ENCODE measurements at regions not wholly inside any gene's neighbourhood (a gene's known extent, or its start where the extent isn't known, plus 50 kb on each side); places are given as distances from the start of the nearest gene placed in this dataset.

DNA sequence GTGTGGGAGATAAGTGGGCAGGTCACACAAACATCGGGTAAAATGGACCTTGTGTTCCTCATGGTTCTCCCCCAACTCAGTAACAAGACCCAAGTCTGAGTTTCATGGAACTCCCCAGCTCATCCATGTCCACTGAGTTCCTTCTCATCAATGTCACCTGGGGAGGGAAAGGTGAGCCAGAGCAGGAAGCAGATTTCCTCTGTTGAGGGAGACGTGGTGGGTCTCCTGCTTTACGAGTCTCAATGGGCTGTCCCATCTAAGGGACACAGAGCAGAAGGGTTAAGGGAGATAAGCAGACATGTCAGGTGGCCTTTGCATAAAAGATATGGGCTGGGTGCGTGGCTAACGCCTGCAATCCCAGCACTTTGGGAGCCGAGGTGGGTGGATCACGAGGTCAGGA lies 56.5 kb upstream of the SORCS3 start:
- CTCF ChIA-PET: no interaction called here

More for the DNA sequence above, 56.5 kb upstream of the SORCS3 start:
- Histone ChIP-seq H3K27ac (ENCODE audit: insufficient read depth, low read length) (no peak overlapping the region), H3K9ac (ENCODE audit: low read depth, low read length) (no peak overlapping the region), H3K56ac (ENCODE audit: extremely low read depth, insufficient read depth, low read length) (no peak overlapping the region), H3K36me3 (ENCODE audit: control insufficient read depth, insufficient read depth, low read length) (no peaks in the 10 kb centered on the region), H3K4ac (ENCODE audit: low read depth, low read length) (no peak overlapping the region), H3K79me1 (ENCODE audit: low read depth in 1 of 2, low read length in 2 of 2) (no peaks in the 10 kb centered on the region), H3K23ac (ENCODE audit: low read depth, low read length) (no peak overlapping the region), H2AK9ac (replicated peaks; ENCODE audit: low read depth, low read length, poor library complexity) (no peak overlapping the region), H3K14ac (replicated peaks; ENCODE audit: low read depth, low read length) (no peak overlapping the region), H3K4me2 (ENCODE audit: low read depth, low read length) (no peak overlapping the region), H4K91ac (ENCODE audit: insufficient read depth, low read depth, low read length) (no peak overlapping the region), H4K8ac (ENCODE audit: low read depth in 2 of 2, low read length in 2 of 2) (no peak overlapping the region), H3K27me3 (ENCODE audit: control insufficient read depth, insufficient read depth, low read length) (no peaks in the 10 kb centered on the region), H3K9me3 (ENCODE audit: control insufficient read depth, insufficient read depth, low read length) (no peaks in the 10 kb centered on the region), H2BK15ac (ENCODE audit: low read depth, low read length) (no peak overlapping the region), H3K4me1 (ENCODE audit: control insufficient read depth, insufficient read depth, low read length) (no peaks in the 10 kb centered on the region; the same call in 1 of the 2 replicates), H3K9me1 (ENCODE audit: insufficient read depth, low read length) (no peaks in the 10 kb centered on the region), H2AFZ (replicated peaks; ENCODE audit: low read length, poor library complexity) (no peak overlapping the region), H3K18ac (ENCODE audit: low read depth, low read length) (no peak overlapping the region), H4K20me1 (ENCODE audit: insufficient read depth, low read length) (no peaks in the 10 kb centered on the region), H2BK120ac (ENCODE audit: low read depth, low read length) (no peak overlapping the region), H4K5ac (ENCODE audit: low read depth, low read length) (no peak overlapping the region), H2BK5ac (ENCODE audit: low read depth, low read length, poor library complexity, severe bottlenecking) (no peak overlapping the region), H2AK5ac (ENCODE audit: low read depth, low read length) (no peak overlapping the region), H2BK20ac (ENCODE audit: low read depth, low read length) (no peak overlapping the region), H3K4me3 (ENCODE audit: insufficient read depth, low read depth, low read length) (no peak overlapping the region)
- POLR2A ChIA-PET (ENCODE audit: unreplicated experiment): no interaction called here
- TF ChIP-seq MAFK (IDR thresholded peaks at IDR 0.05; ENCODE audit: low read depth, low read length) (no peak), FOS (IDR thresholded peaks at IDR 0.05; ENCODE audit: low read depth, low read length) (no peak), MAZ (IDR thresholded peaks at IDR 0.05; ENCODE audit: borderline replicate concordance, low read depth, low read length) (no peak), RCOR1 (IDR thresholded peaks at IDR 0.05; ENCODE audit: insufficient replicate concordance, low read length) (no peak), CEBPB (IDR thresholded peaks at IDR 0.05; ENCODE audit: low read depth, low read length) (no peak), SMC3 (IDR thresholded peaks at IDR 0.05; ENCODE audit: low read depth, low read length) (no peak), RFX5 (IDR thresholded peaks at IDR 0.05; ENCODE audit: low read depth, low read length) (no peak), RAD21 (IDR thresholded peaks at IDR 0.05; ENCODE audit: low read length) (no peak)
- TF ChIP-seq, protein P1, sequence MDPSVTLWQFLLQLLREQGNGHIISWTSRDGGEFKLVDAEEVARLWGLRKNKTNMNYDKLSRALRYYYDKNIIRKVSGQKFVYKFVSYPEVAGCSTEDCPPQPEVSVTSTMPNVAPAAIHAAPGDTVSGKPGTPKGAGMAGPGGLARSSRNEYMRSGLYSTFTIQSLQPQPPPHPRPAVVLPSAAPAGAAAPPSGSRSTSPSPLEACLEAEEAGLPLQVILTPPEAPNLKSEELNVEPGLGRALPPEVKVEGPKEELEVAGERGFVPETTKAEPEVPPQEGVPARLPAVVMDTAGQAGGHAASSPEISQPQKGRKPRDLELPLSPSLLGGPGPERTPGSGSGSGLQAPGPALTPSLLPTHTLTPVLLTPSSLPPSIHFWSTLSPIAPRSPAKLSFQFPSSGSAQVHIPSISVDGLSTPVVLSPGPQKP (IDR thresholded peaks at IDR 0.05; ENCODE audit: borderline replicate concordance, low read depth, low read length): no peak
- no CpG with 5 or more reads among the region's 7 CpGs for WGBS, 2 experiments (ENCODE audit: extremely low coverage in 2 of 2, insufficient read length in 1 of 2)
- DNase-seq (no peak), ATAC-seq (ENCODE audit: low read depth) (no peak)
- intact Hi-C loops (cut with micrococcal nuclease): loop anchor here (5.0 kb wide), 2 partner anchors 292 to 1593 kb away; no protein-coding TSS in a partner anchor
- dilution Hi-C loops (cut with HindIII; ENCODE audit: low sequenced_read_pairs, unreplicated experiment): no loop called here
- BruUV-seq (replicated peaks): no TSS peak
- in situ Hi-C loops (cut with MboI; ENCODE audit: low sequenced_read_pairs): no loop called here
